ENCODE measurements at regions not wholly inside any gene's neighbourhood (a gene's known extent, or its start where the extent isn't known, plus 50 kb on each side); places are given as distances from the start of the nearest gene placed in this dataset.

DNA sequence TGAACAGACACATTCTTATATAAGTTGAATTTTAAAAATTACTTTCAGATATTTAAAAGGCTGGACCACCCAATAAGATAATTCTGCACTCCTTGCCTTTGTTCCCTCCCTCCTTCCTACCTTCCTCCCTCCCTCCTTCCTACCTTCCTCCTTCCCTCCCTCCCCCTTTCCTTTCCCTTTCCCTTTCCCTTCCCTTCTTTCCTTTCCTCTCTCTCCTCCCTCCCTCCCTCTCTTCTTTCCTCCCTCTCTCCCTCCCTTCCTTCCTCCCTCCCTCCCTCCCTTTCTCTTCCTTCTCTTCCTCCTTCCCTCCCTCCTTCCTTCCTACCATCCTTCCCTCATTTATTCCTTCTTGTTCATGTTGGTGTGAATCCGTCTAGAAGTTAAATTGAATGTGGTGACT lies 93.0 kb downstream of the ATP6V1G3 start:
- FAIRE-seq (no peak), DNase-seq (ENCODE audit: low read depth) (no peak)
- H3K36me3 ChIP-seq (ENCODE audit: control insufficient read depth, insufficient read depth, low read length): no peaks in the 10 kb centered on the region
- TF ChIP-seq, protein P1, sequence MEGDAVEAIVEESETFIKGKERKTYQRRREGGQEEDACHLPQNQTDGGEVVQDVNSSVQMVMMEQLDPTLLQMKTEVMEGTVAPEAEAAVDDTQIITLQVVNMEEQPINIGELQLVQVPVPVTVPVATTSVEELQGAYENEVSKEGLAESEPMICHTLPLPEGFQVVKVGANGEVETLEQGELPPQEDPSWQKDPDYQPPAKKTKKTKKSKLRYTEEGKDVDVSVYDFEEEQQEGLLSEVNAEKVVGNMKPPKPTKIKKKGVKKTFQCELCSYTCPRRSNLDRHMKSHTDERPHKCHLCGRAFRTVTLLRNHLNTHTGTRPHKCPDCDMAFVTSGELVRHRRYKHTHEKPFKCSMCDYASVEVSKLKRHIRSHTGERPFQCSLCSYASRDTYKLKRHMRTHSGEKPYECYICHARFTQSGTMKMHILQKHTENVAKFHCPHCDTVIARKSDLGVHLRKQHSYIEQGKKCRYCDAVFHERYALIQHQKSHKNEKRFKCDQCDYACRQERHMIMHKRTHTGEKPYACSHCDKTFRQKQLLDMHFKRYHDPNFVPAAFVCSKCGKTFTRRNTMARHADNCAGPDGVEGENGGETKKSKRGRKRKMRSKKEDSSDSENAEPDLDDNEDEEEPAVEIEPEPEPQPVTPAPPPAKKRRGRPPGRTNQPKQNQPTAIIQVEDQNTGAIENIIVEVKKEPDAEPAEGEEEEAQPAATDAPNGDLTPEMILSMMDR (IDR thresholded peaks at IDR 0.05; ENCODE audit: insufficient read depth, low read length, severe bottlenecking): no peak
- no peak overlapping the region for H3K4me3 ChIP-seq (ENCODE audit: low read depth, low read length)
- H3K27me3 ChIP-seq (ENCODE audit: control insufficient read depth, insufficient read depth, low read length): no peaks in the 10 kb centered on the region

- FAIRE-seq (no peak), DNase-seq (ENCODE audit: low read depth) (no peak)
- Histone ChIP-seq H3K27me3 (ENCODE audit: control insufficient read depth, insufficient read depth, low read length) (no peaks in the 10 kb centered on the region), H3K36me3 (ENCODE audit: control insufficient read depth, insufficient read depth, low read length) (no peaks in the 10 kb centered on the region), H3K4me3 (ENCODE audit: low read depth, low read length) (no peak overlapping the region)
- TF ChIP-seq, protein P1 (IDR thresholded peaks at IDR 0.05; ENCODE audit: insufficient read depth, low read length, severe bottlenecking): no peak
Observed at GRCh38 chr1:198445872-198446271, 94.6 kb downstream of the ATP6V1G3 start.

- no peak overlapping the region for H3K4me3 ChIP-seq (ENCODE audit: low read depth, low read length)
- H3K27me3 ChIP-seq (ENCODE audit: control insufficient read depth, insufficient read depth, low read length): no peaks in the 10 kb centered on the region
- TF ChIP-seq, protein P1 (IDR thresholded peaks at IDR 0.05; ENCODE audit: insufficient read depth, low read length, severe bottlenecking): no peak
- H3K36me3 ChIP-seq (ENCODE audit: control insufficient read depth, insufficient read depth, low read length): no peaks in the 10 kb centered on the region
- DNase-seq (ENCODE audit: low read depth) (peak; percentile 80), FAIRE-seq (no peak)
Observed at GRCh38 chr1:198444792-198445191, 95.7 kb downstream of the ATP6V1G3 start.

- TF ChIP-seq, protein P1 (IDR thresholded peaks at IDR 0.05; ENCODE audit: insufficient read depth, low read length, severe bottlenecking): no peak
- FAIRE-seq (peak; percentile 99), DNase-seq (ENCODE audit: low read depth) (peak; percentile 100)
- Histone ChIP-seq H3K4me3 (ENCODE audit: low read depth, low read length) (no peak overlapping the region), H3K27me3 (ENCODE audit: control insufficient read depth, insufficient read depth, low read length) (no peaks in the 10 kb centered on the region), H3K36me3 (ENCODE audit: control insufficient read depth, insufficient read depth, low read length) (no peaks in the 10 kb centered on the region)
Observed at GRCh38 chr1:198443365-198444233, 96.9 kb downstream of the ATP6V1G3 start.

DNA sequence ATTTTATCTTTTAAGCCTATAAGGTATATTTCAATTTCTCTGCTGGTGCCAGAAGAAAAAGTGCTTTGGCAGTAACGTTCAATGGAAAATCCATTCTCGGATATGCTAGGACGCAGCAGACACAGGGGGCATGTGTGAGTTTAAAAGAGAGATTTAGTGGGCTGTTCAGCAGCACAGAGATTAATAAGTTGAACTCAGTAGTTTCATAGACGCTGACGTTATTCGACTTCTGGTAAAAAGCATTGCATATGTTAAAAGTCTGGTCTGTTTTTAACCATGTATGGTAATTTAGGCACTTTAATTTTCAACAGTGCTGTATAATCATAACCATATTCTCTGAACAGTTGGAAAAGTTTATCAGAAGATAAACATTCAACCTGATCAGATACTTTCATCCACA lies 99.6 kb downstream of the ATP6V1G3 start:
- TF ChIP-seq, protein P1 (IDR thresholded peaks at IDR 0.05; ENCODE audit: insufficient read depth, low read length, severe bottlenecking): no peak
- Histone ChIP-seq H3K36me3 (ENCODE audit: control insufficient read depth, insufficient read depth, low read length) (no peaks in the 10 kb centered on the region), H3K27me3 (ENCODE audit: control insufficient read depth, insufficient read depth, low read length) (no peaks in the 10 kb centered on the region), H3K4me3 (ENCODE audit: low read depth, low read length) (no peak overlapping the region)
- no peak for FAIRE-seq
- DNase-seq (ENCODE audit: low read depth): no peak
